ENCODE measurements at regions not wholly inside any gene's neighbourhood (a gene's known extent, or its start where the extent isn't known, plus 50 kb on each side); places are given as distances from the start of the nearest gene placed in this dataset.
"Not testable (repeated sequence)": the region's sequence is repeated elsewhere in the genome, so short reads cannot be mapped to it uniquely, and the experiment has no call there.

- no peak for DNase-seq
These were observed 220.3 kb downstream of the SEC23IP start for GRCh38 chr10:120112809-120113208.

GRCh38 chr10:120115959-120116358 is 223.4 kb downstream of the SEC23IP start:
- DNase-seq = no peak

GRCh38 chr10:120121768-120122167 is 229.2 kb downstream of the SEC23IP start:
- no peak for DNase-seq

- DNase-seq = no peak
These were observed 238.7 kb downstream of the SEC23IP start for GRCh38 chr10:120131183-120131582.

- no peak for DNase-seq
These were observed 240.3 kb downstream of the SEC23IP start for GRCh38 chr10:120132811-120133210.

- DNase-seq = no peak
These were observed 246.2 kb downstream of the SEC23IP start for GRCh38 chr10:120138689-120139088.

GRCh38 chr10:120145107-120145506 is 252.6 kb downstream of the SEC23IP start:
- DNase-seq = no peak

- DNase-seq = no peak
These were observed 264.2 kb downstream of the SEC23IP start for GRCh38 chr10:120156614-120157274.

GRCh38 chr10:120161111-120161510 is 268.6 kb downstream of the SEC23IP start:
- DNase-seq = no peak

GRCh38 chr10:120162471-120162870 is 269.9 kb downstream of the SEC23IP start:
- DNase-seq = no peak

- no peak for DNase-seq
These were observed 279.8 kb downstream of the SEC23IP start for GRCh38 chr10:120172356-120172755.

GRCh38 chr10:120174491-120174890 is 282.0 kb downstream of the SEC23IP start:
- no peak for DNase-seq

- DNase-seq = no peak
These were observed 279.7 kb upstream of the PLPP4 start for GRCh38 chr10:120177330-120177729.

GRCh38 chr10:120180160-120180559 is 276.9 kb upstream of the PLPP4 start:
- no peak for DNase-seq

- DNase-seq = no peak
These were observed 275.9 kb upstream of the PLPP4 start for GRCh38 chr10:120181154-120181553.

GRCh38 chr10:120182431-120182830 is 274.6 kb upstream of the PLPP4 start:
- no peak for DNase-seq

- no peak for DNase-seq
These were observed 273.5 kb upstream of the PLPP4 start for GRCh38 chr10:120183546-120183945.

GRCh38 chr10:120184547-120185337 is 272.3 kb upstream of the PLPP4 start:
- DNase-seq = no peak

- DNase-seq = no peak
These were observed 270.5 kb upstream of the PLPP4 start for GRCh38 chr10:120186506-120186905.

- not testable (repeated sequence) for DNase-seq
These were observed 269.9 kb upstream of the PLPP4 start for GRCh38 chr10:120187168-120187567.

- DNase-seq = no peak
These were observed 268.1 kb upstream of the PLPP4 start for GRCh38 chr10:120188950-120189349.

GRCh38 chr10:120195984-120196712 is 260.9 kb upstream of the PLPP4 start:
- DNase-seq = no peak

GRCh38 chr10:120204877-120205276 is 252.2 kb upstream of the PLPP4 start:
- no peak for DNase-seq

Measured in NCI-H526 treated with DMSO at 0.1 percent for 48 hours (cell line).